ENCODE measurements at regions not wholly inside any gene's neighbourhood (a gene's known extent, or its start where the extent isn't known, plus 50 kb on each side); places are given as distances from the start of the nearest gene placed in this dataset.

GRCh38 chr10:4095166-4095917, 310.3 kb upstream of the KLF6 start:
- TF ChIP-seq CTCF (tag by site-specific recombination; IDR thresholded peaks at IDR 0.05) (no peak), ZNF548 (tag by site-specific recombination; IDR thresholded peaks at IDR 0.05) (no peak), TSHZ1 (tag by site-specific recombination; IDR thresholded peaks at IDR 0.05; ENCODE audit: borderline replicate concordance) (no peak), ZBTB10 (tag by site-specific recombination; IDR thresholded peaks at IDR 0.05) (no peak)
